ENCODE measurements at regions not wholly inside any gene's neighbourhood (a gene's known extent, or its start where the extent isn't known, plus 50 kb on each side); places are given as distances from the start of the nearest gene placed in this dataset.

DNA sequence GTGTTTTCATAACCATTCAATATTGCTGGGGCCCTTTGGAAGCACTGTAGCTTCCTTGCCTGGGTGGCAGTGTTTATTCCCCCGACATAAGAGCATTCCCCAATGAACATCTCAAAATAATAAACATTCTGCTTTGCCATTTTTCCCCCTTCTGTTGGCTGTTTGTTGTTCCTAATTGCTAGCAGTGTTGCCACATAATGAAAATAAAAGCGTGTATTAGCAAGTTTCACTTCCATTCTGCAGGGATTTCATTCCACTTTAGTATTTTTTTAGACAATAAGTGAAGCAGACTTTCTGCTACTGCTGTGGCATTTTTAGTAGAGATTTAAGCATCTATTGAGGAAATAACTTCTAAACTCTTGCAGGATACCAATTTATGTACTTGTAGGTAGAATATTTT is 154.7 kb upstream of the GALNT13 start:
- TF ChIP-seq POLR2A (IDR thresholded peaks at IDR 0.05) = no peak
- TF ChIP-seq CTCF (IDR thresholded peaks at IDR 0.05) = no peak
- TF ChIP-seq EP300 (IDR thresholded peaks at IDR 0.05) = no peak
- 59 to 86% (median 73%) methylated on average over 2 of the region's 2 CpGs for WGBS, 3 donors
- H3K27me3 ChIP-seq = no peaks in the 10 kb centered on the region
- H3K9me3 ChIP-seq = no peaks in the 10 kb centered on the region
- no peak overlapping the region for H3K27ac ChIP-seq
- no peak for DNase-seq
- intact Hi-C loops (cut with DNase I) = no loop called here
- H3K4me3 ChIP-seq = no peak overlapping the region
- no peaks in the 10 kb centered on the region for H3K4me1 ChIP-seq (ENCODE audit: insufficient read depth)
- H3K36me3 ChIP-seq = no peaks in the 10 kb centered on the region

- no peaks in the 10 kb centered on the region for H3K9me3 ChIP-seq
- no peaks in the 10 kb centered on the region for H3K4me1 ChIP-seq (ENCODE audit: insufficient read depth)
- H3K36me3 ChIP-seq = no peaks in the 10 kb centered on the region
- H3K4me3 ChIP-seq = no peak overlapping the region
- no peaks in the 10 kb centered on the region for H3K27me3 ChIP-seq
- DNase-seq = no peak
- no peak for TF ChIP-seq POLR2A (IDR thresholded peaks at IDR 0.05)
- no peak for TF ChIP-seq EP300 (IDR thresholded peaks at IDR 0.05)
- no peak for TF ChIP-seq CTCF (IDR thresholded peaks at IDR 0.05)
- intact Hi-C loops (cut with DNase I) = no loop called here
- H3K27ac ChIP-seq = no peak overlapping the region
Observed at GRCh38 chr2:153739394-153739793, 132.3 kb upstream of the GALNT13 start.

DNA sequence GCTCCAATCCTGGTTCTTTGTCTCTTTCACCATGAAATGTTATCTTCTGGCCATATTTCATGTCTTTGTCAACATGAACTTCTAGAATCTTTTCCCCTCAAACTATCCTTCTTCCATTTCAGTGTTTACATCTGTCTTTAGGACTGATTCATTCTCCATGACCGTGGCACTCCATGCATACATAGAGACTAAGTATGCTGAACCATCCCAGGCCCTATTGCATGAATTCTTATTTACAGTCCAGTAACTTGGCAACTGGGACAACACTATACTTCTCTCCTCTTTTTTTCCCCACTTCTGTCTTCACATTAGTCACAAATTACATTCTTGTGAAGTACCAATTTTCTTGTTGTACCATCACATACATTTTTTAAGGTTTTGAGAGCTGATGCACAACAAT is 109.8 kb upstream of the GALNT13 start:
- Histone ChIP-seq H3K27me3 (no peaks in the 10 kb centered on the region), H3K36me3 (no peaks in the 10 kb centered on the region), H3K27ac (no peak overlapping the region), H3K4me1 (ENCODE audit: insufficient read depth) (no peaks in the 10 kb centered on the region), H3K4me3 (no peak overlapping the region), H3K9me3 (no peaks in the 10 kb centered on the region)
- intact Hi-C loops (cut with DNase I) = no loop called here
- DNase-seq = no peak
- WGBS, 3 donors = 38 to 67% (median 42%) methylated on average over 1 of the region's 1 CpG
- TF ChIP-seq EP300 (IDR thresholded peaks at IDR 0.05) = no peak
- TF ChIP-seq POLR2A (IDR thresholded peaks at IDR 0.05) = no peak
- TF ChIP-seq CTCF (IDR thresholded peaks at IDR 0.05) = no peak

- TF ChIP-seq EP300 (IDR thresholded peaks at IDR 0.05) (no peak), POLR2A (IDR thresholded peaks at IDR 0.05) (no peak), CTCF (IDR thresholded peaks at IDR 0.05) (no peak)
- Histone ChIP-seq H3K36me3 (no peaks in the 10 kb centered on the region), H3K4me1 (ENCODE audit: insufficient read depth) (no peaks in the 10 kb centered on the region), H3K4me3 (no peak overlapping the region), H3K27me3 (no peaks in the 10 kb centered on the region), H3K27ac (no peak overlapping the region), H3K9me3 (no peaks in the 10 kb centered on the region)
- intact Hi-C loops (cut with DNase I) = no loop called here
- DNase-seq = no peak
Observed at GRCh38 chr2:153766415-153766814, 105.3 kb upstream of the GALNT13 start.
